ENCODE measurements at regions not wholly inside any gene's neighbourhood (a gene's known extent, or its start where the extent isn't known, plus 50 kb on each side); places are given as distances from the start of the nearest gene placed in this dataset.

DNA sequence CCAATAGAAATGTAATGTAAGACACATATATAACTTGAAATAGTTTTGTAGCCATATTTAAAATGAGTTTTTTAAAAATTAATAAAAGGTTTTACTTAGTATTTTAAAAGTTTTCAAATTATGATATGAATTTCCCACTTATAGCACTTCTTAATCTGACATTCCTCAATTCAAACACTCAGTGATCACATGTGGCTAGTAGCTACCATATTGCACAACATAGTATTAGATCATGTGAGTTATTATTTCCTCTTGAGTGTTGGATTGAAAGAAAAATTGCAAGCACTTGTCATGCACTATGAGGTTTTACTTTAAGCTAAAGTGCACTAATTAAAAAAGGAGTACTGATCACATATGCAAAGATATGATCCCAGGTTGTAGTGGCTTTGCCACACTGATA is 453.4 kb upstream of the ROBO2 start:
- TF ChIP-seq, protein P1, sequence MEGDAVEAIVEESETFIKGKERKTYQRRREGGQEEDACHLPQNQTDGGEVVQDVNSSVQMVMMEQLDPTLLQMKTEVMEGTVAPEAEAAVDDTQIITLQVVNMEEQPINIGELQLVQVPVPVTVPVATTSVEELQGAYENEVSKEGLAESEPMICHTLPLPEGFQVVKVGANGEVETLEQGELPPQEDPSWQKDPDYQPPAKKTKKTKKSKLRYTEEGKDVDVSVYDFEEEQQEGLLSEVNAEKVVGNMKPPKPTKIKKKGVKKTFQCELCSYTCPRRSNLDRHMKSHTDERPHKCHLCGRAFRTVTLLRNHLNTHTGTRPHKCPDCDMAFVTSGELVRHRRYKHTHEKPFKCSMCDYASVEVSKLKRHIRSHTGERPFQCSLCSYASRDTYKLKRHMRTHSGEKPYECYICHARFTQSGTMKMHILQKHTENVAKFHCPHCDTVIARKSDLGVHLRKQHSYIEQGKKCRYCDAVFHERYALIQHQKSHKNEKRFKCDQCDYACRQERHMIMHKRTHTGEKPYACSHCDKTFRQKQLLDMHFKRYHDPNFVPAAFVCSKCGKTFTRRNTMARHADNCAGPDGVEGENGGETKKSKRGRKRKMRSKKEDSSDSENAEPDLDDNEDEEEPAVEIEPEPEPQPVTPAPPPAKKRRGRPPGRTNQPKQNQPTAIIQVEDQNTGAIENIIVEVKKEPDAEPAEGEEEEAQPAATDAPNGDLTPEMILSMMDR (conservative IDR thresholded peaks at IDR 0.05; ENCODE audit: low read depth, low read length) = no peak
- TF ChIP-seq EZH2phosphoT487 (IDR thresholded peaks at IDR 0.05; ENCODE audit: borderline replicate concordance, low read length) = no peak
- no peak for TF ChIP-seq EZH2 (IDR thresholded peaks at IDR 0.05; ENCODE audit: low read length, unreplicated experiment)
